NT2/D1 (cell line): ENCODE measurements at regions not wholly inside any gene's neighbourhood (a gene's known extent, or its start where the extent isn't known, plus 50 kb on each side); places are given as distances from the start of the nearest gene placed in this dataset.

Experiments used
- DNase-seq: peaks from one replicate; pipeline ENCODE4 v3.0.0-alpha.2; 2011; ENCODE audit warnings: low read depth, low spot score
- H3K27me3 ChIP-seq: 2 replicates; pipeline ENCODE4 v1.6.0; 2011; ENCODE audit warnings: mild to moderate bottlenecking; ENCODE audit not compliant: insufficient read length, insufficient read depth
- H3K36me3 ChIP-seq: 2 replicates; pipeline ENCODE4 v1.6.1; 2011; ENCODE audit warnings: mild to moderate bottlenecking, low read length, mixed read lengths; ENCODE audit not compliant: insufficient read depth, insufficient read length
- H3K4me1 ChIP-seq: 2 replicates; pipeline ENCODE4 v1.5.1; 2011; ENCODE audit not compliant: insufficient read depth, insufficient read length
- H3K4me3 ChIP-seq: 2 replicates; pipeline ENCODE4 v1.5.1; 2011; ENCODE audit warnings: low read depth; ENCODE audit not compliant: insufficient read length
- H3K9ac ChIP-seq: 2 replicates; pipeline ENCODE4 v1.6.0; 2011; ENCODE audit warnings: low read depth; ENCODE audit not compliant: insufficient read length
- H3K9me3 ChIP-seq: 2 replicates; pipeline ENCODE4 v1.5.1; 2011; ENCODE audit warnings: mild to moderate bottlenecking, low read length; ENCODE audit not compliant: insufficient read depth
- SUZ12 ChIP-seq: IDR thresholded peaks from 2 replicates; pipeline ENCODE4 v1.6.1; 2011; ENCODE audit not compliant: insufficient read length, insufficient read depth; ENCODE audit errors: extremely low read depth
- YY1 ChIP-seq: IDR thresholded peaks from 2 replicates; pipeline ENCODE4 v1.6.1; 2011; ENCODE audit not compliant: insufficient read length, insufficient read depth
- ZNF274 ChIP-seq: IDR thresholded peaks from 2 replicates; pipeline ENCODE4 v1.6.1; 2011; ENCODE audit warnings: mild to moderate bottlenecking, low read depth, low read length

DNA sequence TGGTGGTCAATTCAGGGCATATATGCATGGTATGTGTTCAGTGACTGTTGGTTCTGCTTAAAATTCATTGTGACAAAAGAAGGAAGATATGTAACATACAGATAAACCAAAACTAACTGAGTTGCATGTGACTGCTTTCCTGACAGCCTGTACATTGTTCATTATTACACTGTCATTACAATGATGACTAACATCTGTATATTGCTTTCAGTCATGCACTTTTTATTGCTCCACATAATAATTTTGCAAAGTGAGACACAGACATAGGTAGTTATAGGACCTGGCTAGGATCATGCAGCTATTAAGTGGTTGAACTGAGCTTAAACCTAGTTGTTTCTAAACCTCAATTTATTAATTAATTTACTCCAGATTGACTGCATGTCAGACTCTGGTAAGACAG, 703.2 kb downstream of the HDGFL1 start:
- H3K36me3 ChIP-seq, result no peaks in the 10 kb centered on the region
- H3K9me3 ChIP-seq, result no peaks in the 10 kb centered on the region
- no peak for DNase-seq
- H3K4me3 ChIP-seq, result no peak overlapping the region
- H3K27me3 ChIP-seq, result no peaks in the 10 kb centered on the region
- no peaks in the 10 kb centered on the region for H3K4me1 ChIP-seq
- H3K9ac ChIP-seq, result no peak overlapping the region
- TF ChIP-seq YY1 (no peak), SUZ12 (no peak), ZNF274 (no peak)

- Histone ChIP-seq H3K9me3 (no peaks in the 10 kb centered on the region), H3K36me3 (no peaks in the 10 kb centered on the region), H3K9ac (no peak overlapping the region), H3K4me1 (no peaks in the 10 kb centered on the region), H3K27me3 (no peaks in the 10 kb centered on the region), H3K4me3 (no peak overlapping the region)
- no peak for TF ChIP-seq SUZ12
- TF ChIP-seq ZNF274, result no peak
- no peak for TF ChIP-seq YY1
- no peak for DNase-seq
These were observed 708.3 kb downstream of the HDGFL1 start for GRCh38 chr6:23277521-23278179.

GRCh38 chr6:23278180-23278532, 708.8 kb downstream of the HDGFL1 start:
- no peak for TF ChIP-seq ZNF274
- TF ChIP-seq SUZ12, result no peak
- no peak for TF ChIP-seq YY1
- H3K9me3 ChIP-seq, result no peaks in the 10 kb centered on the region

GRCh38 chr6:23280437-23280836, 711.1 kb downstream of the HDGFL1 start:
- no peaks in the 10 kb centered on the region for H3K27me3 ChIP-seq
- H3K4me1 ChIP-seq, result no peaks in the 10 kb centered on the region
- H3K9ac ChIP-seq, result no peak overlapping the region
- H3K9me3 ChIP-seq, result no peaks in the 10 kb centered on the region
- no peak for DNase-seq
- TF ChIP-seq YY1 (no peak), ZNF274 (no peak), SUZ12 (no peak)
- no peak overlapping the region for H3K4me3 ChIP-seq
- H3K36me3 ChIP-seq, result no peaks in the 10 kb centered on the region

More at GRCh38 chr6:23278180-23278532, 708.8 kb downstream of the HDGFL1 start:
- no peak overlapping the region for H3K9ac ChIP-seq
- no peak overlapping the region for H3K4me3 ChIP-seq
- no peaks in the 10 kb centered on the region for H3K27me3 ChIP-seq
- H3K4me1 ChIP-seq, result no peaks in the 10 kb centered on the region
- H3K36me3 ChIP-seq, result no peaks in the 10 kb centered on the region
- no peak for DNase-seq

GRCh38 chr6:23282252-23283021, 713.1 kb downstream of the HDGFL1 start:
- no peaks in the 10 kb centered on the region for H3K9me3 ChIP-seq
- TF ChIP-seq YY1 (no peak), SUZ12 (no peak), ZNF274 (no peak)
- H3K36me3 ChIP-seq, result no peaks in the 10 kb centered on the region
- no peak overlapping the region for H3K9ac ChIP-seq
- no peak overlapping the region for H3K4me3 ChIP-seq
- H3K4me1 ChIP-seq, result no peaks in the 10 kb centered on the region
- no peaks in the 10 kb centered on the region for H3K27me3 ChIP-seq
- DNase-seq, result no peak

GRCh38 chr6:23293653-23294052, 724.3 kb downstream of the HDGFL1 start:
- DNase-seq, result no peak
- Histone ChIP-seq H3K27me3 (no peaks in the 10 kb centered on the region), H3K9me3 (no peaks in the 10 kb centered on the region)

GRCh38 chr6:23301556-23301955, 732.2 kb downstream of the HDGFL1 start:
- Histone ChIP-seq H3K9me3 (peaks cover 12% of the 10 kb centered on the region), H3K4me1 (no peaks in the 10 kb centered on the region), H3K4me3 (no peak overlapping the region), H3K9ac (no peak overlapping the region), H3K27me3 (no peaks in the 10 kb centered on the region), H3K36me3 (no peaks in the 10 kb centered on the region)
- no peak for DNase-seq
- TF ChIP-seq ZNF274 (no peak), SUZ12 (no peak), YY1 (no peak)

More at GRCh38 chr6:23293653-23294052, 724.3 kb downstream of the HDGFL1 start:
- H3K36me3 ChIP-seq, result no peaks in the 10 kb centered on the region
- no peak overlapping the region for H3K9ac ChIP-seq
- no peaks in the 10 kb centered on the region for H3K4me1 ChIP-seq
- TF ChIP-seq YY1 (no peak), SUZ12 (no peak), ZNF274 (no peak)
- no peak overlapping the region for H3K4me3 ChIP-seq
